AG09309 (cell line): ENCODE measurements at regions not wholly inside any gene's neighbourhood (a gene's known extent, or its start where the extent isn't known, plus 50 kb on each side); places are given as distances from the start of the nearest gene placed in this dataset.
A peak's percentile ranks its signal among the peaks of the same experiment; 100 is the strongest.

Experiments
- DNase-seq: peaks from one replicate; pipeline ENCODE4 v3.0.0-alpha.2; 2010; ENCODE audit warnings: low read depth
- H3K4me3 ChIP-seq: 2 replicates; pipeline ENCODE4 v1.5.1; 2011; ENCODE audit warnings: mild to moderate bottlenecking, low read depth, low read length, moderate library complexity; ENCODE audit not compliant: control insufficient read depth
- CTCF ChIP-seq: IDR thresholded peaks from 2 replicates; pipeline ENCODE4 v1.5.1; 2011; ENCODE audit warnings: mild to moderate bottlenecking, low read depth, low read length, inconsistent platforms; ENCODE audit not compliant: insufficient read depth, control insufficient read depth; ENCODE audit errors: missing control alignments

DNA sequence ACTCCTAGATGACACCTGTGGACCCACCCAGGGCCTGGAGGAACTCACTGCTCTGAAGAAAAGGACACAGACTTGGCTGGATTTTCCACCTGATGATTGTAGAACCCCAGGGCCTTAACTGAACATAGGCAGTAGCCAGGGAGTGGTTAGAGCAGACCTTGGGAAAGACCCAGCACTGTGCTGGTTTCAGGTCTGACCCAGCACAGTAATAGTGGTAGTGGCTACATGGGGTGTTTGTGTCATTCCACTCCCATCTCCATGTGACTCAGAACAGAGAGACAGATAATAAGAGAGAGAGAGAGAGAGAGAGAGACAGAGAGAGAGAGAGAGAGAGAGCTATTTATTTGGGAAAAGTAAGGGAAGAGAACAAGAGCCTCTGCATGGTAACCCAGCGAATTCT is 239.1 kb upstream of the MEOX2 start:
- TF ChIP-seq CTCF = no peak
- DNase-seq = no peak
- no peak overlapping the region for H3K4me3 ChIP-seq

DNA sequence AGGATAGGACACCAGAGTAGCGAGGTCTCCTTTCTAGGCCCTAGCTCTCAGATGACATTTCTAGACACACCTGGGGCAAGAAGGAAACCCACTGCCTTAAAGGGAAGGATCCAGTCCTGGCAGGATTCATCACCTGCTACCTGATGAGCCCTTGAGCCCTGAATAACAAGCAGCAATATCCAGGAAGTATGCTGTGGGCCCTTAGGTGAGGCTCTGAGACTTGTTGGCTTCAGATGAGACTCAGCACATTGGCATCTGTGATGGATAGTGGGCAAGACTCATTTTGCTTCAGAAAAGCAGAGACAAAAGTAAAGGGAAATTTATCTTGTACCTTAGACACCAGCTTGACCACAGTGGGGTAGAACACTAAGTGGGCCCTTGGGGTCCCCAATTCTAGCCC is 238.4 kb upstream of the MEOX2 start:
- H3K4me3 ChIP-seq = no peak overlapping the region
- no peak for DNase-seq
- TF ChIP-seq CTCF = no peak

DNA sequence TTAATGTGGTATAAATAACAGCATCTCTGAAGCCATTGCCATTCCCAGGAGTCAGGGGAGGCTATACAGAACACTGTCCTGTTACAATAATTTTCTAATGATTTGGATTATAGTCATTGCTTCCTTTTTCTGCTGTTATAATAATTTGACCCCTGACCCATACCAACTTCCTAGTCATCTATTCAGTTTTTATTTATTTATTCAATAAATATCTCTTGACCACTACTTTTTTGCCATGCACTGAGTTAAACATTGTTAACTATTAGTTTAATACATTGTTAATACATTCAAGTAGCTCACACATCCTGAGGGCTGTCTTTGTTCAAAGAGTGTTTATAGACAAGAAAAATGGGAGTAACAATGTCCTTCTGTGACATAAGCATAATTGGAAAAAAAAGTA is 235.5 kb upstream of the MEOX2 start:
- no peak for DNase-seq
- H3K4me3 ChIP-seq = no peak overlapping the region
- no peak for TF ChIP-seq CTCF

GRCh38 chr7:15921576-15921975 is 235.1 kb upstream of the MEOX2 start:
- peak; percentile 42 for DNase-seq
- TF ChIP-seq CTCF = no peak
- no peak overlapping the region for H3K4me3 ChIP-seq

DNA sequence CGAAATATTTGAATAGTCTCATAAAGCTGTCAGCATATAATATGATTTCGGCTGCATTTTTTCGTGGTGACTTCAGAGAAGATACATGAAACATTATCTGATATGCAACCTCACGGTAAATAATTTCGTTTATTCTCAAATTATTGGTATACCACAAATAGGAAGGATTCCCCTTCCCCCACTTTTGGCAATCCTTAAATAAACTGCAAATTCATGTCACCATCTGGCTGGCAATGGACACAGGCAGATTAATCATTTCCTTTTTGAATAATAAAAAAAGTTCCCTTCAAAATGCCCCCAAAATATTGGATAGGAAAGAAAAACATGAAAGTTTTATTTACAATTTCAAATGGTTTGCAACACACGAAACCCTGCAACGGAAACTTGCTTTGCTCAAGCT is 234.5 kb upstream of the MEOX2 start:
- no peak for TF ChIP-seq CTCF
- H3K4me3 ChIP-seq = no peak overlapping the region
- DNase-seq = no peak

DNA sequence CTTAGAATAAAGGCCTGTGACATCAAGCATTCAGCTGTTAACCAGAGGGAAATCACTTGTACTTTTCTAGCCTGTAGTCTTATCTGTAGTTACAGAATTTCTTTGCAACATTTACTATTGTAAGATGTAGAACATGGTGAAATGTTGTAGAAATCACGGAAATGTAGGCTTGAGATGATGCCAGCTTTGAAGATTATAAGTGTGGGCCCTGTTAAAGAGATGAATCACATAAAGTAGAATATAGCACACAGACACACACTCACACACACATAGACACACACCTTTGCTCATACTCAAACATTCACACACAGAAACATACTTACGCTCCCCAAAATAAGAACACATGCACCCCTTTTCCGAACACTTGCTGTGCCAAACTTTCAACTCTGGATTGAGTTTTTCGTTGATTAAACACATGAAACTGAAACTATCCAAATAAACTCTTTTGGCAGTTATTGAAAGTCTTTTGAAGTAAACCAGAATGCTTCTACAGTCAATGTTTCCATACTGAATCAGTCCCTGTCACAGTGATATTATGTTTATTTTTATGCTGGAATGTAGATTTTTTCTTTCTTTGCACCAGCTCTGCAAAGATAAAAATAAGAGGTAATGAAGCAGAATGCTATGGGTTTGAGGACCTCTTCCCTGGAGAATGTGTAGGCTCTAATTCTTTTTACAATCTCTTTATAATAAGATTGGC is 230.3 kb upstream of the MEOX2 start:
- H3K4me3 ChIP-seq = no peak overlapping the region
- no peak for TF ChIP-seq CTCF
- peak; percentile 16 for DNase-seq
